Thyroid gland (tissue), 4 donors: ENCODE measurements at regions not wholly inside any gene's neighbourhood (a gene's known extent, or its start where the extent isn't known, plus 50 kb on each side); places are given as distances from the start of the nearest gene placed in this dataset.

Source experiments
- DNase-seq, 2 donors: peaks; one replicate each; pipeline ENCODE4 v3.0.0-alpha.2; 2019
- H3K27ac ChIP-seq, 3 donors: fragments of 200-600 bp; sonication (generic); 1 replicate in 2 of 3; 2 replicates in 1 of 3; pipeline ENCODE4 v1.5.1; 2016 to 2019; ENCODE audit warnings: mild to moderate bottlenecking in 1 of 3, moderate library complexity in 1 of 3
- H3K27me3 ChIP-seq: fragments of 200-600 bp; sonication (generic); one replicate; pipeline ENCODE4 v1.5.1; 2019
- H3K36me3 ChIP-seq, 2 donors: fragments of 200-600 bp; sonication (generic); one replicate each; pipeline ENCODE4 v1.5.1; 2016 to 2019
- H3K4me1 ChIP-seq, 2 donors: fragments of 200-600 bp; sonication (generic); one replicate each; pipeline ENCODE4 v1.5.1; 2017 to 2019
- H3K4me3 ChIP-seq, 3 donors: fragments of 200-600 bp; sonication (generic); replicated peaks in 1 of 3; 1 replicate in 2 of 3; 2 replicates in 1 of 3; pipeline ENCODE4 v1.5.1; 2016; ENCODE audit warnings: mild to moderate bottlenecking in 1 of 3
- H3K9me3 ChIP-seq: fragments of 200-600 bp; sonication (generic); one replicate; pipeline ENCODE4 v1.5.1; 2017
- CTCF ChIP-seq, 6 experiments: fragments of 200-600 bp in 3 of 6; fragments of 450-650 bp in 3 of 6; sonication (generic) in 3 of 6; IDR thresholded peaks; one replicate each; pipeline ENCODE4 v1.5.1; 2016 to 2019; ENCODE audit warnings: antibody characterized with exemption in 6 of 6, mild to moderate bottlenecking in 2 of 6, inconsistent platforms in 1 of 6, moderate library complexity in 1 of 6
- POLR2A ChIP-seq, 2 donors: fragments of 450-650 bp; IDR thresholded peaks; one replicate each; pipeline ENCODE4 v1.6.1; 2017; ENCODE audit warnings: antibody characterized with exemption in 2 of 2, mild to moderate bottlenecking in 2 of 2, moderate library complexity in 1 of 2
- WGBS, 2 donors: methylation state at CpG; one replicate each; pipeline ENCODE4 v1.1.5; 2017; 5-methylcytosine and 5-hydroxymethylcytosine counted together
- intact Hi-C: fragments of 100-400 bp; cut with DNase I; formaldehyde crosslinking; loops from one replicate; pipeline ENCODE4 v1.15.1; 2023

GRCh38 chr22:49139492-49140151 lies 688.1 kb downstream of the BRD1 start:
- intact Hi-C loops = no loop called here
- WGBS, 2 donors = 66 to 82% methylated on average over 10 of the region's 15 CpGs
- TF ChIP-seq POLR2A (IDR thresholded peaks at IDR 0.05) (no peak), CTCF (IDR thresholded peaks at IDR 0.05) (no peak)
- H3K27ac ChIP-seq = no peak overlapping the region
- no peaks in the 10 kb centered on the region for H3K4me1 ChIP-seq
- DNase-seq = no peak
- no peaks in the 10 kb centered on the region for H3K9me3 ChIP-seq
- H3K36me3 ChIP-seq = no peaks in the 10 kb centered on the region
- H3K27me3 ChIP-seq = no peaks in the 10 kb centered on the region
- H3K4me3 ChIP-seq = no peak overlapping the region

DNA sequence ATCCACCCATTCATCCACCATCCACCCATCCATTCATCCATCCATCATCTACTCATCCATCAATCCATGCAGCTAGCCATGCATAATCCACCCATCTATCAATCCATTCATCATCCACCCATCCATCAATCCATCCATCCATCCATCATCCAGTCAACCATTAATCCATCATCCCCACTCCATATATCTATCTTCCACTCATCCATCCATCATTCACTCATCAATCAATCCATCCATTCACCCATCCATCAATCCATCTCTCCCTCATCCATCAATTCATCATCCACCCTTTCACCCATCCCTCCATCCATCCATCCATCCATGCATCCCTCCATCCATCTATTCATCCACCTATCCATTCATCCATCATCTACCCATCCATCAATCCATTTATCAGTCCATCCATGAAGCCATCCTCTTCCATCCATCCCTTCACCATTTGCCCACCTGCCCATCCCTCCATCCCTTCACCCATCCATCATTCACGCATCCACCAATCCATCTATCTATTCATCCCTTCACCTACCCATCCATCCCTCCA lies 689.4 kb downstream of the BRD1 start:
- H3K27me3 ChIP-seq = no peaks in the 10 kb centered on the region
- TF ChIP-seq POLR2A (IDR thresholded peaks at IDR 0.05) = no peak
- TF ChIP-seq CTCF (IDR thresholded peaks at IDR 0.05) = no peak
- WGBS, 2 donors = 92 to 98% methylated on average over 1 of the region's 1 CpG
- no peak for DNase-seq
- no peaks in the 10 kb centered on the region for H3K36me3 ChIP-seq
- H3K4me3 ChIP-seq = no peak overlapping the region
- H3K9me3 ChIP-seq = no peaks in the 10 kb centered on the region
- no peak overlapping the region for H3K27ac ChIP-seq
- no peaks in the 10 kb centered on the region for H3K4me1 ChIP-seq
- intact Hi-C loops = no loop called here

GRCh38 chr22:49137206-49137840 lies 690.4 kb downstream of the BRD1 start:
- intact Hi-C loops = no loop called here
- H3K4me3 ChIP-seq = no peak overlapping the region
- no peak overlapping the region for H3K27ac ChIP-seq
- no peak for DNase-seq
- no peaks in the 10 kb centered on the region for H3K27me3 ChIP-seq
- no peak for TF ChIP-seq POLR2A (IDR thresholded peaks at IDR 0.05)
- no peak for TF ChIP-seq CTCF (IDR thresholded peaks at IDR 0.05)
- no peaks in the 10 kb centered on the region for H3K9me3 ChIP-seq
- WGBS, 2 donors = 75 to 94% methylated on average over 2 to 5 of the region's 7 CpGs
- H3K4me1 ChIP-seq = no peaks in the 10 kb centered on the region
- H3K36me3 ChIP-seq = no peaks in the 10 kb centered on the region

GRCh38 chr22:49136816-49137180 lies 690.9 kb downstream of the BRD1 start:
- Histone ChIP-seq H3K27ac (no peak overlapping the region), H3K27me3 (no peaks in the 10 kb centered on the region), H3K4me1 (no peaks in the 10 kb centered on the region), H3K4me3 (no peak overlapping the region), H3K9me3 (no peaks in the 10 kb centered on the region), H3K36me3 (no peaks in the 10 kb centered on the region)
- WGBS, 2 donors = 83 to 89% methylated on average over 9 of the region's 9 CpGs
- TF ChIP-seq CTCF (IDR thresholded peaks at IDR 0.05) (no peak), POLR2A (IDR thresholded peaks at IDR 0.05) (no peak)
- intact Hi-C loops = no loop called here
- no peak for DNase-seq
